Heart left ventricle (tissue), 13 donors: ENCODE measurements at regions not wholly inside any gene's neighbourhood (a gene's known extent, or its start where the extent isn't known, plus 50 kb on each side); places are given as distances from the start of the nearest gene placed in this dataset.

Source experiments
- POLR2A ChIP-seq, 2 donors: fragments of 450-650 bp; IDR thresholded peaks; one replicate each; pipeline ENCODE4 v1.6.1; 2017; ENCODE audit warnings: antibody characterized with exemption in 2 of 2, mild to moderate bottlenecking in 2 of 2, moderate library complexity in 2 of 2
- TF ChIP-seq, protein P1 (sequence below), 12 donors: fragments of 200-600 bp; sonication (generic) in 4 of 12; IDR thresholded peaks; one replicate each; pipeline versions ENCODE4 v1.5.0 to v1.8.0; 2018 to 2022; ENCODE audit warnings: antibody characterized with exemption in 12 of 12, mild to moderate bottlenecking in 5 of 12
- donor health status: ischemic (EF 13 %, LVEDD 7.1; RV severe dilation, severe dysfunction).
- donor health status: DM: no; HTN: yes; CAD: no.
- donor health status: DM: no; HTN: no; CAD: no.
- donor health status: ischemic (EF 25% LVEDD 6.9; RV normal size, moderate dysfunction).
- donor health status: ischemic (EF 25% LVEDD 5.7; RV mildly dilated, moderate dysfunction).
- donor health status: ischemic (EF 35%, LVEDD 5.7; RV mildly dilated, moderate dysfunction).
- donor health status: nonischemic (EF 11% LVEDD 7.7; RV severe dilation, severe dysfunction).
- donor health status: DM: yes; HTN: yes; CAD: no.
- donor health status: PGD.
- donor health status: ischemic (EF 29% LVEDD 5.4; RV normal size, mild dysfunction).
- donor health status: nonischemic (EF 23%, LVEDD 6.1; RV moderate dilation, normal function).

DNA sequence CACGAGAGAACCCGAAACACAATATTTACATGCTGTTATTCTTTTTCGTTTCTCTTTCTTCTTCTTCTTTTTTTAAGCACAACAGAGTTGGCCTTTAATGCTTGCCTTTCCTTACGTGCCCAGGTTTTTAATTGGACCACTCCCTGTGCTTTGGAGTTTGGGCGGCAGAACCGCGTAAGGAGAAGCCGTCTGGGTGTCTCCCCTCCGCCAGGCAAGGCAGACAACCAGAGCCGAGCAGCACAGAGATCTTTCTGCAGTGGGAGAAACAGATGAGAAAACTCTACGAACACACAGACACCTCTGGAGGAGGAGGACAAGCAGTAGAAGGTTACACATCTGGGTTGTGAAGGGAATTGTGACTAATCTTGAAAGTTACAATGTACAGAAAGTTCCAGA is 150.0 kb upstream of the UBL3 start:
- TF ChIP-seq, protein P1, sequence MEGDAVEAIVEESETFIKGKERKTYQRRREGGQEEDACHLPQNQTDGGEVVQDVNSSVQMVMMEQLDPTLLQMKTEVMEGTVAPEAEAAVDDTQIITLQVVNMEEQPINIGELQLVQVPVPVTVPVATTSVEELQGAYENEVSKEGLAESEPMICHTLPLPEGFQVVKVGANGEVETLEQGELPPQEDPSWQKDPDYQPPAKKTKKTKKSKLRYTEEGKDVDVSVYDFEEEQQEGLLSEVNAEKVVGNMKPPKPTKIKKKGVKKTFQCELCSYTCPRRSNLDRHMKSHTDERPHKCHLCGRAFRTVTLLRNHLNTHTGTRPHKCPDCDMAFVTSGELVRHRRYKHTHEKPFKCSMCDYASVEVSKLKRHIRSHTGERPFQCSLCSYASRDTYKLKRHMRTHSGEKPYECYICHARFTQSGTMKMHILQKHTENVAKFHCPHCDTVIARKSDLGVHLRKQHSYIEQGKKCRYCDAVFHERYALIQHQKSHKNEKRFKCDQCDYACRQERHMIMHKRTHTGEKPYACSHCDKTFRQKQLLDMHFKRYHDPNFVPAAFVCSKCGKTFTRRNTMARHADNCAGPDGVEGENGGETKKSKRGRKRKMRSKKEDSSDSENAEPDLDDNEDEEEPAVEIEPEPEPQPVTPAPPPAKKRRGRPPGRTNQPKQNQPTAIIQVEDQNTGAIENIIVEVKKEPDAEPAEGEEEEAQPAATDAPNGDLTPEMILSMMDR (IDR thresholded peaks at IDR 0.05) = no peak
- no peak for TF ChIP-seq POLR2A (IDR thresholded peaks at IDR 0.05)
